ENCODE measurements at regions not wholly inside any gene's neighbourhood (a gene's known extent, or its start where the extent isn't known, plus 50 kb on each side); places are given as distances from the start of the nearest gene placed in this dataset.

- peaks cover 12% of the 10 kb centered on the region for H3K9me3 Mint-ChIP-seq
- intact Hi-C loops (cut with micrococcal nuclease), result no loop called here
- DNase-seq (ENCODE audit: low spot score), result no peak
- H3K4me3 Mint-ChIP-seq (ENCODE audit: low read depth), result no peak overlapping the region
- no peak overlapping the region for H3K27ac Mint-ChIP-seq
- peaks cover 1% of the 10 kb centered on the region for H3K27me3 Mint-ChIP-seq (ENCODE audit: low read depth)
- H3K36me3 Mint-ChIP-seq (ENCODE audit: low read depth), result no peaks in the 10 kb centered on the region
- peaks cover 1% of the 10 kb centered on the region for H3K4me1 Mint-ChIP-seq (ENCODE audit: low read depth)
Measured at GRCh38 chr17:73694491-73694890, 50.2 kb upstream of the SDK2 start.

DNA sequence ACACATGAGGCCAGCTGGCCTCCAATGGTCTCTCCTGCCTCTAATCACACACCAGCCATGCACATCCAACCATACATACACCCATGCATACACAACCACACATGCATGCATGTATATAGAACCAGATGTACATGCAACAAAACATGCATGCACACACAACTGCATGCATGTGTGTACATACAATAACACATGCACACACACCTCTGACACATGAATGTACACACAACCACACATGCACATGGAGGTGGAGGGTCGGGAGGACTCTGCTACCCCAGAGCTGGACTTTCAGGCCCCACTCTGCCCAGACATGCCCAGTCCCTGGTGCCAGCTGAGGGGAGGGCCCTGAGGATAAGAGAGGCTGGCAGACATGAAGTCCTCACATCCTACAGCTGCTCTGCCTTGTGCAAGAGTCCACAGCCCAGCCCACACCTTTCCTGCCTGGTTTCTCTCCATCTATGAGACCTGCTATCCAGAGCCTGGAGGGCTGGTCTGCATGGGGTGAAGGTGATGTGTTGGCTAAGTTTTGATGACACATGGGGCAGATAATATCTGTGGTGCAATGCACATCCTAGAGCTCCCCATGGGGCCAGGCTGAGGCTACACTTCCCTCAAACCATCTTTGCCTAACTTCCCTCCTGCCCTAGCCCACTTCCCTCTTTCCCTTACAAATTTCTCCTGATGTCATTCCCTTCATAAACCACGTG lies 50.9 kb upstream of the SDK2 start:
- intact Hi-C loops (cut with micrococcal nuclease), result no loop called here
- H3K4me1 Mint-ChIP-seq (ENCODE audit: low read depth), result peaks cover 1% of the 10 kb centered on the region
- DNase-seq (ENCODE audit: low spot score), result no peak
- H3K27me3 Mint-ChIP-seq (ENCODE audit: low read depth), result peaks cover 1% of the 10 kb centered on the region
- no peak overlapping the region for H3K27ac Mint-ChIP-seq
- no peak overlapping the region for H3K4me3 Mint-ChIP-seq (ENCODE audit: low read depth)
- H3K36me3 Mint-ChIP-seq (ENCODE audit: low read depth), result no peaks in the 10 kb centered on the region
- peaks cover 12% of the 10 kb centered on the region for H3K9me3 Mint-ChIP-seq

- no peak for DNase-seq (ENCODE audit: low spot score)
- Mint-ChIP-seq H3K27me3 (ENCODE audit: low read depth) (peaks cover 1% of the 10 kb centered on the region), H3K9me3 (peaks cover 12% of the 10 kb centered on the region), H3K4me1 (ENCODE audit: low read depth) (peaks cover 1% of the 10 kb centered on the region), H3K36me3 (ENCODE audit: low read depth) (no peaks in the 10 kb centered on the region), H3K4me3 (ENCODE audit: low read depth) (no peak overlapping the region), H3K27ac (no peak overlapping the region)
- intact Hi-C loops (cut with micrococcal nuclease), result no loop called here
Measured at GRCh38 chr17:73696251-73696650, 52.0 kb upstream of the SDK2 start.

GRCh38 chr17:73697872-73698271 lies 53.6 kb upstream of the SDK2 start:
- Mint-ChIP-seq H3K27ac (no peak overlapping the region), H3K4me1 (ENCODE audit: low read depth) (peaks cover 1% of the 10 kb centered on the region), H3K4me3 (ENCODE audit: low read depth) (no peak overlapping the region), H3K9me3 (peaks cover 12% of the 10 kb centered on the region), H3K36me3 (ENCODE audit: low read depth) (no peaks in the 10 kb centered on the region), H3K27me3 (ENCODE audit: low read depth) (peaks cover 1% of the 10 kb centered on the region)
- intact Hi-C loops (cut with micrococcal nuclease), result no loop called here
- no peak for DNase-seq (ENCODE audit: low spot score)

- Mint-ChIP-seq H3K4me3 (ENCODE audit: low read depth) (no peak overlapping the region), H3K9me3 (peaks cover 12% of the 10 kb centered on the region), H3K36me3 (ENCODE audit: low read depth) (no peaks in the 10 kb centered on the region), H3K27ac (no peak overlapping the region), H3K4me1 (ENCODE audit: low read depth) (peaks cover 1% of the 10 kb centered on the region), H3K27me3 (ENCODE audit: low read depth) (no peaks in the 10 kb centered on the region)
- DNase-seq (ENCODE audit: low spot score), result no peak
- intact Hi-C loops (cut with micrococcal nuclease), result no loop called here
Measured at GRCh38 chr17:73698966-73699365, 54.7 kb upstream of the SDK2 start.

- Mint-ChIP-seq H3K27ac (no peak overlapping the region), H3K36me3 (ENCODE audit: low read depth) (no peaks in the 10 kb centered on the region), H3K4me1 (ENCODE audit: low read depth) (no peaks in the 10 kb centered on the region), H3K4me3 (ENCODE audit: low read depth) (no peak overlapping the region), H3K9me3 (peaks cover 1% of the 10 kb centered on the region), H3K27me3 (ENCODE audit: low read depth) (peaks cover 3% of the 10 kb centered on the region)
- intact Hi-C loops (cut with micrococcal nuclease), result no loop called here
- no peak for DNase-seq (ENCODE audit: low spot score)
Measured at GRCh38 chr17:73701701-73702100, 57.5 kb upstream of the SDK2 start.

DNA sequence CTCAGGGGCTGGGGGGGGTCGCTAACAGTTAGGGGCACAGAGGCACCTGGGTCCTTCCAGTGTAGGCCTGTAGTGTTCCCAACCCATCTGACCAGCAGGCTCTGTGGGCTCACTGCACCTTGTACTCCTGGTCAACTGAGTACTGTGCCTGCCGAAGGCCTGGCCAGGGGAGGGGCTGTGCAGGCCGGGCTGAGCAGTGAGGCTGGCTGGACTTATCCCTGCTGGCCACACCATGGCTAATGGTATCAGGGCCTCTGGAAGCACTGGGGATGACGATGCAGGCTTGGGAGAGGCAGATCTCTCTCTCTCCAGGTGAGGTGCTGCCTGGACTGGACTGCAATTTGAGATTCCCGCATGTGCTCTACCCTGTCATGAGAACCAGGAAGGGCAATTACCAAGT lies 58.9 kb upstream of the SDK2 start:
- Mint-ChIP-seq H3K27ac (no peak overlapping the region), H3K4me1 (ENCODE audit: low read depth) (no peaks in the 10 kb centered on the region), H3K36me3 (ENCODE audit: low read depth) (no peaks in the 10 kb centered on the region), H3K27me3 (ENCODE audit: low read depth) (peaks cover 3% of the 10 kb centered on the region), H3K4me3 (ENCODE audit: low read depth) (no peak overlapping the region), H3K9me3 (no peaks in the 10 kb centered on the region)
- intact Hi-C loops (cut with micrococcal nuclease), result no loop called here
- no peak for DNase-seq (ENCODE audit: low spot score)

DNA sequence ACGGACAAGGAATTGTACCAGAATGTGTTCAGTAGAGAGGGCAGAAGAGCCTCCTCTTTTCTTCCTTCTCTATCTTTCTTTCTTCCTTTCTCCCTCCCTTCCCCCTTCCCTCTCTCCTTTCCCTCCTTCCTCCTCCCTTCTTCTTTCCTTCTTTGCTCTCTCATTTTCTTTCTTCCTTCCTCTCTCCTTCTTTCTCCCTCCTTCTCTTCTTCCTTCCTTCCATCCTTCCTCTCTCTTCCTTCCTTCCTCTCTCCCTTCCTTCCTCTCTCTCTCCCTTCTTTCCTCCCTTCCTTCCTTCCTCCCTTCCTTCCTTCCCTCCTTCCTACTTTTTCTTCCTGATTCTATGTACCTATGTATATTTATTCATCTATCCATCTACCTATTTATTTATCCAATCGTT lies 59.7 kb upstream of the SDK2 start:
- Mint-ChIP-seq H3K9me3 (no peaks in the 10 kb centered on the region), H3K27ac (no peak overlapping the region), H3K36me3 (ENCODE audit: low read depth) (no peaks in the 10 kb centered on the region), H3K4me3 (ENCODE audit: low read depth) (no peak overlapping the region), H3K4me1 (ENCODE audit: low read depth) (no peaks in the 10 kb centered on the region), H3K27me3 (ENCODE audit: low read depth) (peaks cover 3% of the 10 kb centered on the region)
- intact Hi-C loops (cut with micrococcal nuclease), result no loop called here
- DNase-seq (ENCODE audit: low spot score), result no peak

GRCh38 chr17:73705594-73705993 lies 61.3 kb upstream of the SDK2 start:
- H3K9me3 Mint-ChIP-seq, result no peaks in the 10 kb centered on the region
- intact Hi-C loops (cut with micrococcal nuclease), result no loop called here

DNA sequence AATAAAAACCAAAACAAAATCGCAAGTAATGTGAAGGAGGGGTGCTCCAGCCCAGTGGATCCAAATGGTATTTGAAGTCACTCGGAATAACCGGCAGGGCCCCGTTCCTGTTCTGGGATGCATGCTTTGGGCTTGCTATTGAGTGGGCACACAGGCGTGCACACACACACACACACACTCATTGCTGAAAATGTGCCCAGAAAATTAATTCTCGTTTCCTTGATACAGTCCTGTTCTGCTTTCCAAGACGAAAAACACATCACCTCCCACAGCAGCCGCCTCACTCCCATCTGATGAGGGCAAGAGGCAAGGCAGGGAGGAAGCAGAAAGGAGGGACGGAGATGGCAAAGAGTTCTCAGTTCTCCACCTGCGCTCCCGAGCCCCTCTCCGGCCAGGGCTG lies 62.2 kb upstream of the SDK2 start:
- Mint-ChIP-seq H3K36me3 (ENCODE audit: low read depth) (no peaks in the 10 kb centered on the region), H3K4me3 (ENCODE audit: low read depth) (no peak overlapping the region)
- intact Hi-C loops (cut with micrococcal nuclease), result no loop called here

More at GRCh38 chr17:73705594-73705993, 61.3 kb upstream of the SDK2 start:
- no peak for DNase-seq (ENCODE audit: low spot score)
- peaks cover 1% of the 10 kb centered on the region for H3K4me1 Mint-ChIP-seq (ENCODE audit: low read depth)
- no peak overlapping the region for H3K4me3 Mint-ChIP-seq (ENCODE audit: low read depth)
- peaks cover 3% of the 10 kb centered on the region for H3K27me3 Mint-ChIP-seq (ENCODE audit: low read depth)
- no peaks in the 10 kb centered on the region for H3K36me3 Mint-ChIP-seq (ENCODE audit: low read depth)
- H3K27ac Mint-ChIP-seq, result no peak overlapping the region

GRCh38 chr17:73706858-73707257 lies 62.6 kb upstream of the SDK2 start:
- Mint-ChIP-seq H3K9me3 (no peaks in the 10 kb centered on the region), H3K27ac (no peak overlapping the region), H3K27me3 (ENCODE audit: low read depth) (peaks cover 3% of the 10 kb centered on the region), H3K36me3 (ENCODE audit: low read depth) (no peaks in the 10 kb centered on the region), H3K4me3 (ENCODE audit: low read depth) (no peak overlapping the region), H3K4me1 (ENCODE audit: low read depth) (peaks cover 1% of the 10 kb centered on the region)
- no peak for DNase-seq (ENCODE audit: low spot score)
- intact Hi-C loops (cut with micrococcal nuclease), result no loop called here

More for the DNA sequence above, 62.2 kb upstream of the SDK2 start:
- H3K27ac Mint-ChIP-seq, result no peak overlapping the region
- H3K4me1 Mint-ChIP-seq (ENCODE audit: low read depth), result peaks cover 1% of the 10 kb centered on the region
- peaks cover 3% of the 10 kb centered on the region for H3K27me3 Mint-ChIP-seq (ENCODE audit: low read depth)
- H3K9me3 Mint-ChIP-seq, result no peaks in the 10 kb centered on the region
- no peak for DNase-seq (ENCODE audit: low spot score)

DNA sequence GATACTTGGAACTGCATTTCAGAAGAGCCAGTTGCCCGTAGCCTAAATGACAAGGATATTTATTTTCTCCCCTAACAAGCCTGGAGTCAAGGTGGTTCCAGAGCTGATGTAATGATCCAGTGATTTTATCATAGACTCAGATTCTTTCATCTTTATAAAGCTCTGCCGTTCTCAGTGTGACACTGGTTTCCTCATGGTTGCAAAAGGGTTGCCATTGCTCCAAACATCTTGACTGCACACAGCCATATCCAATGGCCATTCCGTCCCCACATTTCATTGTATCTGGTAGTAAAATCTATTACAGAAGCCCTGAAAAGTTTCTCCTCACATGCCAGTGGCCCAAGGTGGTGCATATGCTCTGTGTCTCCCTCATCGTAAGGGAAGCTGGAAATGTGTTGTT lies 63.1 kb upstream of the SDK2 start:
- peaks cover 3% of the 10 kb centered on the region for H3K27me3 Mint-ChIP-seq (ENCODE audit: low read depth)
- H3K4me1 Mint-ChIP-seq (ENCODE audit: low read depth), result peaks cover 1% of the 10 kb centered on the region
- H3K27ac Mint-ChIP-seq, result no peak overlapping the region
- no peaks in the 10 kb centered on the region for H3K9me3 Mint-ChIP-seq
- no peak for DNase-seq (ENCODE audit: low spot score)
- H3K36me3 Mint-ChIP-seq (ENCODE audit: low read depth), result no peaks in the 10 kb centered on the region
- H3K4me3 Mint-ChIP-seq (ENCODE audit: low read depth), result no peak overlapping the region
- intact Hi-C loops (cut with micrococcal nuclease), result no loop called here

DNA sequence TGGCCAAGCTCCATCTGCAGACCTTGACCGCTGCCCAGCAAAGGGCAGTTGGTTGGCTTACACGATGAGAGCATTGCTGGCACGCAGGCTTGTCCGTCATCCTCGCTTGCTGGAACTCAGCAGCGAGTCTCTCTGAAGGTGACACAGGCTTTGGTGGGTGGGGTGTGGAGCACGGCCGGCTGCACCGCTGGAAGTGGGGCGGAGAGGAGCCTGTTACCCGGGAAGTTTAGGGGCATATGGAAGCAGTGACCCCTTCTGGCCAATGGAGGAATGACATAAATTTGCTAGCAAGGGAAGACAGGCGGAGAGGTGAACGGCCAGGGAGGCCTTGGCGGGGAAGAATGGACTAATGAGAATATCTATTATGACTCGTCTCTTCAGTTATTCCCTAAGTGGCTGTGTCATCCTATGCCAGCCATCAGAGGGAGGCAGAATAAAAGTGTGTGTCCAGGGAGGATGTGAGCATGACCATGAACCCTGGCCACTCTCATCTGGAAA lies 65.9 kb upstream of the SDK2 start:
- peak; percentile 45 for DNase-seq (ENCODE audit: low spot score)
- Mint-ChIP-seq H3K9me3 (no peaks in the 10 kb centered on the region), H3K4me1 (ENCODE audit: low read depth) (peaks cover 1% of the 10 kb centered on the region), H3K36me3 (ENCODE audit: low read depth) (no peaks in the 10 kb centered on the region), H3K27me3 (ENCODE audit: low read depth) (no peaks in the 10 kb centered on the region), H3K27ac (no peak overlapping the region), H3K4me3 (ENCODE audit: low read depth) (no peak overlapping the region)
- intact Hi-C loops (cut with micrococcal nuclease), result loop anchor here (1.0 to 10.0 kb wide), 3 partner anchors 63 to 281 kb away; no protein-coding TSS in a partner anchor

Measured in activated T-helper 2 cell treated with anti-CD3 and anti-CD28 coated beads, Interferon-gamma antibody, Interleukin-2, Interleukin-4, amounts not matched to agents 10 μg/mL and 5 μg/mL and 100 μg/mL, durations not matched to agents 14 hours and 24 hours and 36 hours (primary cell).